ENCODE measurements at regions not wholly inside any gene's neighbourhood (a gene's known extent, or its start where the extent isn't known, plus 50 kb on each side); places are given as distances from the start of the nearest gene placed in this dataset.

GRCh38 chr3:70748593-70748992 is 436.2 kb upstream of the MDFIC2 start:
- no peaks in the 10 kb centered on the region for H3K36me3 Mint-ChIP-seq
- peak; percentile 97 for ATAC-seq
- H3K27ac Mint-ChIP-seq: peak overlapping the region; percentile 71; the same call in 1 of the 2 replicates
- H3K4me1 Mint-ChIP-seq: peaks cover 23% of the 10 kb centered on the region
- no peaks in the 10 kb centered on the region for H3K27me3 Mint-ChIP-seq (ENCODE audit: low read depth)
- no peaks in the 10 kb centered on the region for H3K9me3 Mint-ChIP-seq
- H3K4me3 Mint-ChIP-seq: no peak overlapping the region
- ChIA-PET POLR2A (interaction anchor here (0.6 kb wide), 1 partner anchor 71 kb away, joined by 3 read pairs; no protein-coding TSS in a partner anchor), CTCF (interaction anchor here (0.6 to 0.8 kb wide), 2 partner anchors 85 to 441 kb away, joined by 3 read pairs; no protein-coding TSS in a partner anchor)
- peak; percentile 59 for DNase-seq (ENCODE audit: low spot score)
- TF ChIP-seq JUN (CRISPR knock-in tag; IDR thresholded peaks at IDR 0.05) (no peak), NR3C1 (CRISPR knock-in tag; conservative IDR thresholded peaks at IDR 0.05; ENCODE audit: low read depth) (no peak), ZNF281 (CRISPR knock-in tag; IDR thresholded peaks at IDR 0.05) (no peak), PREB (CRISPR knock-in tag; IDR thresholded peaks at IDR 0.05; ENCODE audit: borderline replicate concordance) (no peak), ARID4B (CRISPR knock-in tag; IDR thresholded peaks at IDR 0.05; ENCODE audit: borderline replicate concordance) (no peak), ZNF317 (CRISPR knock-in tag; IDR thresholded peaks at IDR 0.05; ENCODE audit: borderline replicate concordance, low read depth) (no peak), ZNF219 (CRISPR knock-in tag; IDR thresholded peaks at IDR 0.05; ENCODE audit: borderline replicate concordance) (no peak), ZNF512 (CRISPR knock-in tag; IDR thresholded peaks at IDR 0.05; ENCODE audit: borderline replicate concordance) (no peak), FOXK1 (CRISPR knock-in tag; IDR thresholded peaks at IDR 0.05) (no peak), KAT7 (CRISPR knock-in tag; IDR thresholded peaks at IDR 0.05; ENCODE audit: borderline replicate concordance) (no peak), ATF2 (CRISPR knock-in tag; IDR thresholded peaks at IDR 0.05; ENCODE audit: borderline replicate concordance, low read depth) (no peak), ZNF232 (CRISPR knock-in tag; IDR thresholded peaks at IDR 0.05) (no peak), OVOL2 (CRISPR knock-in tag; IDR thresholded peaks at IDR 0.05; ENCODE audit: borderline replicate concordance) (no peak)

- Mint-ChIP-seq H3K4me1 (peaks cover 23% of the 10 kb centered on the region), H3K4me3 (no peak overlapping the region), H3K27ac (no peak overlapping the region), H3K27me3 (ENCODE audit: low read depth) (no peaks in the 10 kb centered on the region), H3K9me3 (no peaks in the 10 kb centered on the region), H3K36me3 (no peaks in the 10 kb centered on the region)
- no peak for ATAC-seq
- TF ChIP-seq TCF7 (CRISPR knock-in tag; IDR thresholded peaks at IDR 0.05; ENCODE audit: low read depth) (no peak), ATF2 (CRISPR knock-in tag; IDR thresholded peaks at IDR 0.05; ENCODE audit: borderline replicate concordance, low read depth) (no peak), MYBL2 (CRISPR knock-in tag; IDR thresholded peaks at IDR 0.05) (no peak), ZNF317 (CRISPR knock-in tag; IDR thresholded peaks at IDR 0.05; ENCODE audit: borderline replicate concordance, low read depth) (no peak), ELF4 (CRISPR knock-in tag; IDR thresholded peaks at IDR 0.05; ENCODE audit: low read depth) (no peak), OVOL2 (CRISPR knock-in tag; IDR thresholded peaks at IDR 0.05; ENCODE audit: borderline replicate concordance) (no peak), ESRRA (CRISPR knock-in tag; IDR thresholded peaks at IDR 0.05; ENCODE audit: borderline replicate concordance) (no peak), ATF3 (CRISPR knock-in tag; conservative IDR thresholded peaks at IDR 0.05) (no peak), KAT7 (CRISPR knock-in tag; IDR thresholded peaks at IDR 0.05; ENCODE audit: borderline replicate concordance) (no peak)
- DNase-seq (ENCODE audit: low spot score): no peak
- POLR2A ChIA-PET: no interaction called here
- CTCF ChIA-PET: no interaction called here
Measured at GRCh38 chr3:70747847-70748246, 435.4 kb upstream of the MDFIC2 start.

All from WTC11 (cell line).